Endothelial cell of umbilical vein (primary cell): ENCODE measurements at regions not wholly inside any gene's neighbourhood (a gene's known extent, or its start where the extent isn't known, plus 50 kb on each side); places are given as distances from the start of the nearest gene placed in this dataset.

Source experiments
- BruUV-seq: library from RNA; stranded (reverse); fragments of 400-500 nt; replicated peaks from 2 replicates; lab custom pipeline; 2021; lab: Mats Ljungman, UMichigan
- CTCF ChIA-PET: fragments of 300-600, 350-600 bp; sonication (Branson Sonifier 250); formaldehyde crosslinking; loops from one replicate; lab custom pipeline; 2021; ENCODE audit warnings: antibody characterized with exemption, inconsistent platforms; lab: Charles Lee
- POLR2A ChIA-PET: fragments of 300-600, 350-600 bp; sonication (Branson Sonifier 250); formaldehyde crosslinking; loops from one replicate; lab custom pipeline; 2021; ENCODE audit warnings: antibody characterized with exemption, inconsistent platforms; lab: Charles Lee
- DNase-seq: peaks from one replicate; pipeline ENCODE4 v3.0.0-alpha.2; 2011; ENCODE audit warnings: low read depth, low spot score
- FAIRE-seq: peaks from 2 replicates; lab custom pipeline; 2011; peaks lifted over from hg19 to GRCh38; lab: Jason Lieb, UNC
- H2AFZ ChIP-seq: 2 replicates; pipeline ENCODE4 v1.6.0; 2012; ENCODE audit warnings: low read depth, low read length, control low read depth, inconsistent platforms
- H3K27ac ChIP-seq: 2 replicates; pipeline ENCODE4 v1.5.1; 2011; ENCODE audit warnings: low read depth, mild to moderate bottlenecking, control low read depth, low read length, moderate library complexity; ENCODE audit not compliant: insufficient read depth
- H3K27me3 ChIP-seq, 2 experiments: 2 replicates each; pipeline versions ENCODE4 v1.6.0 to v1.6.1; 2011; ENCODE audit warnings: low read length in 2 of 2, mixed read lengths in 1 of 2; ENCODE audit not compliant: control insufficient read depth in 2 of 2, insufficient read depth in 2 of 2
- H3K36me3 ChIP-seq, 2 experiments: 2 replicates in 1 of 2; 3 replicates in 1 of 2; pipeline ENCODE4 v1.5.1; 2011; ENCODE audit warnings: low read length in 2 of 2, mild to moderate bottlenecking in 1 of 2, moderate library complexity in 1 of 2; ENCODE audit not compliant: control insufficient read depth in 2 of 2, insufficient read depth in 2 of 2; ENCODE audit errors: extremely low read depth in 1 of 2
- H3K4me1 ChIP-seq: 3 replicates; pipeline ENCODE4 v1.5.1; 2011; ENCODE audit warnings: mild to moderate bottlenecking, low read length; ENCODE audit not compliant: control insufficient read depth, insufficient read depth; ENCODE audit errors: extremely low read depth
- H3K4me2 ChIP-seq: 2 replicates; pipeline ENCODE4 v1.6.1; 2011; ENCODE audit warnings: low read length, control low read depth, mixed read lengths; ENCODE audit not compliant: insufficient read depth
- H3K4me3 ChIP-seq, 3 experiments: fragments of 200-600 bp in 1 of 3; sonication (generic), shearing (Covaris generic) in 1 of 3; replicated peaks in 1 of 3; 2 replicates each; pipeline ENCODE4 v1.5.1; 2011 to 2016; ENCODE audit warnings: control low read depth in 3 of 3, low read length in 3 of 3, mild to moderate bottlenecking in 2 of 3, inconsistent platforms in 1 of 3, low read depth in 1 of 3, moderate library complexity in 1 of 3; ENCODE audit not compliant: insufficient read depth in 1 of 3
- H3K79me2 ChIP-seq: 2 replicates; pipeline ENCODE4 v1.6.0; 2012; ENCODE audit warnings: low read length, inconsistent platforms; ENCODE audit not compliant: control insufficient read depth, insufficient read depth
- H3K9ac ChIP-seq: replicated peaks from 2 replicates; pipeline ENCODE3; 2011; ENCODE audit warnings: low read length, control low read depth; ENCODE audit not compliant: insufficient read depth; ENCODE audit errors: extremely low read depth
- H3K9me1 ChIP-seq: replicated peaks from 3 replicates; pipeline ENCODE4 v1.6.0; 2011; ENCODE audit warnings: mild to moderate bottlenecking, low read length; ENCODE audit not compliant: control insufficient read depth, insufficient read depth; ENCODE audit errors: extremely low read depth
- H3K9me3 ChIP-seq: replicated peaks from 2 replicates; pipeline ENCODE4 v1.5.1; 2012; ENCODE audit warnings: low read length, inconsistent platforms; ENCODE audit not compliant: control insufficient read depth, insufficient read depth
- H4K20me1 ChIP-seq: replicated peaks from 2 replicates; pipeline ENCODE3; 2011; ENCODE audit warnings: mild to moderate bottlenecking, low read length; ENCODE audit not compliant: control insufficient read depth, insufficient read depth; ENCODE audit errors: extremely low read depth
- GATA2 ChIP-seq: IDR thresholded peaks from 2 replicates; pipeline ENCODE4 v1.7.0; 2011; ENCODE audit warnings: low read depth, mild to moderate bottlenecking, moderate library complexity, mixed read lengths, low read length; ENCODE audit not compliant: insufficient read length, insufficient read depth
- JUN ChIP-seq: IDR thresholded peaks from 2 replicates; pipeline ENCODE4 v1.6.1; 2011; ENCODE audit warnings: borderline replicate concordance, low read depth; ENCODE audit not compliant: insufficient read length, insufficient read depth
- POLR2AphosphoS5 ChIP-seq: IDR thresholded peaks from 2 replicates; pipeline ENCODE4 v1.6.1; 2012; ENCODE audit warnings: low read depth, mild to moderate bottlenecking, control low read depth, low read length, moderate library complexity; ENCODE audit not compliant: insufficient read depth
- dilution Hi-C: fragments of 300-500 bp; cut with MboI; formaldehyde crosslinking; loops from one replicate; pipeline ENCODE4 v1.15.0; 2019; ENCODE audit warnings: low sequenced_read_pairs; ENCODE audit not compliant: extremely low pct_ligation_motif_present
- intact Hi-C: fragments of 100-400 bp; cut with micrococcal nuclease; formaldehyde crosslinking; loops from one replicate; pipeline ENCODE4 v1.10.0; 2022
- TF ChIP-seq, protein P1 (sequence below), 2 donors: IDR thresholded peaks; 1 replicate in 1 of 2; 2 replicates in 1 of 2; pipeline ENCODE4 v1.5.1; 2011; ENCODE audit warnings: low read length in 2 of 2, mild to moderate bottlenecking in 2 of 2, moderate library complexity in 2 of 2, control low read depth in 1 of 2, inconsistent platforms in 1 of 2, low read depth in 1 of 2; ENCODE audit not compliant: insufficient read depth in 1 of 2; ENCODE audit errors: extremely low read depth in 1 of 2

- H3K36me3 ChIP-seq, result no peaks in the 10 kb centered on the region
- BruUV-seq, result no TSS peak
- no peak for FAIRE-seq
- no peak for DNase-seq
- H4K20me1 ChIP-seq, result no peaks in the 10 kb centered on the region
- H3K79me2 ChIP-seq, result no peaks in the 10 kb centered on the region
- H3K27me3 ChIP-seq, result no peaks in the 10 kb centered on the region
- no peaks in the 10 kb centered on the region for H3K9me3 ChIP-seq
- ChIA-PET CTCF (no interaction called here), POLR2A (no interaction called here)
- H3K27ac ChIP-seq, result no peak overlapping the region
- TF ChIP-seq JUN, result peak; percentile 28
- TF ChIP-seq POLR2AphosphoS5, result no peak
- H3K4me3 ChIP-seq, result no peak overlapping the region
- intact Hi-C loops, result no loop called here
- no peaks in the 10 kb centered on the region for H3K9me1 ChIP-seq
- H3K4me2 ChIP-seq, result no peak overlapping the region
- peaks cover 6% of the 10 kb centered on the region for H3K4me1 ChIP-seq
- H2AFZ ChIP-seq, result no peak overlapping the region
- dilution Hi-C loops, result no loop called here
- no peak overlapping the region for H3K9ac ChIP-seq
Observed at GRCh38 chr13:109357751-109358471, 428.5 kb downstream of the IRS2 start.

DNA sequence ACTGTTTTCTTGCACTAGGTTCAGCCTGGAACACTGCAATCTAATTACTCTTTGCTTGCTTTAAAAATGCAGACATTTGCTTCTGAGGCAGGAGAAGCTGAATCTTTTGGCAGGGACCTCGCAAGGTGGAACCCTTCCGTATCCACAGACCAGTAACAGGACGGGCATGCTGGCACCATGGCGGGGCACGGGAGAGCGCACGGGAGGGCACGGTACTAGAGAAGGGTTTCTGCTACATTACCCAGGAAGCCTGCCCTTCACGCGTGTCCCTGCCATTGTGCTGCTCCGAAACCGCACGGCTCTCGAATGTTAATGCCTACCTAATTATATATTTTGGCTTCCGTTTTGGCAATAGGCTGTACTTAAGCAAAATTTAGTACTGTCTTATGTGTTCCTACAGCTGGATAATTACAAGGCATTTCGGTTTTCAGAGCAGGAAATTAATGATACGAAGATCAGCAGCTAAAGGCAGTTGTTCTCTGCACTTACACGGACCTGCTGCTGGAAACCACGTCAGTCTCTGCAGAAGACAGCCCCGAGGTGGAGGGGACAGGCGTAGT, 430.4 kb downstream of the IRS2 start:
- no peak for TF ChIP-seq GATA2
- TF ChIP-seq, protein P1, sequence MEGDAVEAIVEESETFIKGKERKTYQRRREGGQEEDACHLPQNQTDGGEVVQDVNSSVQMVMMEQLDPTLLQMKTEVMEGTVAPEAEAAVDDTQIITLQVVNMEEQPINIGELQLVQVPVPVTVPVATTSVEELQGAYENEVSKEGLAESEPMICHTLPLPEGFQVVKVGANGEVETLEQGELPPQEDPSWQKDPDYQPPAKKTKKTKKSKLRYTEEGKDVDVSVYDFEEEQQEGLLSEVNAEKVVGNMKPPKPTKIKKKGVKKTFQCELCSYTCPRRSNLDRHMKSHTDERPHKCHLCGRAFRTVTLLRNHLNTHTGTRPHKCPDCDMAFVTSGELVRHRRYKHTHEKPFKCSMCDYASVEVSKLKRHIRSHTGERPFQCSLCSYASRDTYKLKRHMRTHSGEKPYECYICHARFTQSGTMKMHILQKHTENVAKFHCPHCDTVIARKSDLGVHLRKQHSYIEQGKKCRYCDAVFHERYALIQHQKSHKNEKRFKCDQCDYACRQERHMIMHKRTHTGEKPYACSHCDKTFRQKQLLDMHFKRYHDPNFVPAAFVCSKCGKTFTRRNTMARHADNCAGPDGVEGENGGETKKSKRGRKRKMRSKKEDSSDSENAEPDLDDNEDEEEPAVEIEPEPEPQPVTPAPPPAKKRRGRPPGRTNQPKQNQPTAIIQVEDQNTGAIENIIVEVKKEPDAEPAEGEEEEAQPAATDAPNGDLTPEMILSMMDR (IDR thresholded peaks at IDR 0.05; ENCODE audit: extremely low read depth in 1 of 2, insufficient read depth in 1 of 2, low read depth in 1 of 2, low read length in 2 of 2), result no peak
- Histone ChIP-seq H3K27me3 (no peaks in the 10 kb centered on the region), H3K4me1 (peaks cover 6% of the 10 kb centered on the region), H3K9ac (no peak overlapping the region), H3K36me3 (no peaks in the 10 kb centered on the region), H2AFZ (no peak overlapping the region), H4K20me1 (no peaks in the 10 kb centered on the region), H3K9me3 (no peaks in the 10 kb centered on the region), H3K27ac (no peak overlapping the region), H3K4me3 (no peak overlapping the region), H3K4me2 (no peak overlapping the region), H3K79me2 (no peaks in the 10 kb centered on the region), H3K9me1 (no peaks in the 10 kb centered on the region)
- DNase-seq (no peak), FAIRE-seq (no peak)
- no TSS peak for BruUV-seq
- dilution Hi-C loops, result no loop called here
- CTCF ChIA-PET, result interaction anchor here (1.2 to 2.1 kb wide), 4 partner anchors 9 to 202 kb away, joined by 3 to 6 read pairs (median 4); no protein-coding TSS in a partner anchor
- intact Hi-C loops, result no loop called here
- POLR2A ChIA-PET, result no interaction called here
